ENCODE measurements at regions not wholly inside any gene's neighbourhood (a gene's known extent, or its start where the extent isn't known, plus 50 kb on each side); places are given as distances from the start of the nearest gene placed in this dataset.

- ChIA-PET SMC1A (ENCODE audit: uncharacterized antibody, unreplicated experiment) (no interaction called here), RAD21 (ENCODE audit: unreplicated experiment) (no interaction called here), CTCF (no interaction called here), POLR2A (no interaction called here)
- Histone ChIP-seq H3K9me3 (replicated peaks; ENCODE audit: control insufficient read depth, insufficient read depth, low read length) (no peaks in the 10 kb centered on the region), H4K20me1 (ENCODE audit: control insufficient read depth, insufficient read depth) (no peaks in the 10 kb centered on the region), H3K4me2 (ENCODE audit: control insufficient read depth, insufficient read depth) (no peak overlapping the region), H3K9ac (ENCODE audit: control insufficient read depth, insufficient read depth, low read length) (no peak overlapping the region), H3K27ac (ENCODE audit: control insufficient read depth, insufficient read depth) (no peak overlapping the region), H3K4me3 (no peak overlapping the region), H2AFZ (ENCODE audit: control insufficient read depth, low read depth, low read length) (no peak overlapping the region), H3K36me3 (ENCODE audit: control insufficient read depth in 2 of 2, insufficient read depth in 2 of 2, low read length in 1 of 2) (no peaks in the 10 kb centered on the region), H3K79me2 (ENCODE audit: control insufficient read depth, insufficient read depth, low read length) (no peaks in the 10 kb centered on the region), H3K27me3 (replicated peaks in 1 of 2; ENCODE audit: control insufficient read depth in 2 of 2, insufficient read depth in 2 of 2, low read length in 1 of 2) (no peaks in the 10 kb centered on the region), H3K4me1 (ENCODE audit: control insufficient read depth, insufficient read depth, low read length) (no peaks in the 10 kb centered on the region)
- in situ Hi-C loops (cut with MboI) = no loop called here
- BruUV-seq (replicated peaks) = no TSS peak
- intact Hi-C loops (cut with micrococcal nuclease; ENCODE audit: unreplicated experiment) = no loop called here
- no peak for FAIRE-seq
- no peak for DNase-seq (ENCODE audit: low read depth, low spot score)
- no peak for ATAC-seq
- TF ChIP-seq PAX8 (IDR thresholded peaks at IDR 0.05) (no peak), MAX (IDR thresholded peaks at IDR 0.05; ENCODE audit: low read depth, low read length) (no peak), RAD21 (IDR thresholded peaks at IDR 0.05; ENCODE audit: insufficient read depth, low read depth, low read length) (no peak), SMARCA5 (IDR thresholded peaks at IDR 0.05) (no peak), TCF7 (IDR thresholded peaks at IDR 0.05; ENCODE audit: borderline replicate concordance) (no peak), RUNX3 (IDR thresholded peaks at IDR 0.05; ENCODE audit: low read length) (no peak), BCL11A (IDR thresholded peaks at IDR 0.05; ENCODE audit: low read depth, low read length) (no peak), YBX1 (IDR thresholded peaks at IDR 0.05) (no peak), ZZZ3 (IDR thresholded peaks at IDR 0.05; ENCODE audit: control insufficient read depth, insufficient read length, low read depth) (no peak), FOXK2 (IDR thresholded peaks at IDR 0.05) (no peak), ELK1 (IDR thresholded peaks at IDR 0.05; ENCODE audit: low read depth, low read length) (no peak), CBFB (IDR thresholded peaks at IDR 0.05; ENCODE audit: low read depth) (no peak), SKIL (IDR thresholded peaks at IDR 0.05; ENCODE audit: low read depth, poor library complexity, severe bottlenecking) (no peak), IRF4 (IDR thresholded peaks at IDR 0.05; ENCODE audit: low read depth, low read length) (no peak), FOS (IDR thresholded peaks at IDR 0.05; ENCODE audit: borderline replicate concordance, extremely low read depth, insufficient read length) (no peak)
- TF ChIP-seq, protein P1, sequence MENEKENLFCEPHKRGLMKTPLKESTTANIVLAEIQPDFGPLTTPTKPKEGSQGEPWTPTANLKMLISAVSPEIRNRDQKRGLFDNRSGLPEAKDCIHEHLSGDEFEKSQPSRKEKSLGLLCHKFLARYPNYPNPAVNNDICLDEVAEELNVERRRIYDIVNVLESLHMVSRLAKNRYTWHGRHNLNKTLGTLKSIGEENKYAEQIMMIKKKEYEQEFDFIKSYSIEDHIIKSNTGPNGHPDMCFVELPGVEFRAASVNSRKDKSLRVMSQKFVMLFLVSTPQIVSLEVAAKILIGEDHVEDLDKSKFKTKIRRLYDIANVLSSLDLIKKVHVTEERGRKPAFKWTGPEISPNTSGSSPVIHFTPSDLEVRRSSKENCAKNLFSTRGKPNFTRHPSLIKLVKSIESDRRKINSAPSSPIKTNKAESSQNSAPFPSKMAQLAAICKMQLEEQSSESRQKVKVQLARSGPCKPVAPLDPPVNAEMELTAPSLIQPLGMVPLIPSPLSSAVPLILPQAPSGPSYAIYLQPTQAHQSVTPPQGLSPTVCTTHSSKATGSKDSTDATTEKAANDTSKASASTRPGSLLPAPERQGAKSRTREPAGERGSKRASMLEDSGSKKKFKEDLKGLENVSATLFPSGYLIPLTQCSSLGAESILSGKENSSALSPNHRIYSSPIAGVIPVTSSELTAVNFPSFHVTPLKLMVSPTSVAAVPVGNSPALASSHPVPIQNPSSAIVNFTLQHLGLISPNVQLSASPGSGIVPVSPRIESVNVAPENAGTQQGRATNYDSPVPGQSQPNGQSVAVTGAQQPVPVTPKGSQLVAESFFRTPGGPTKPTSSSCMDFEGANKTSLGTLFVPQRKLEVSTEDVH (IDR thresholded peaks at IDR 0.05; ENCODE audit: low read depth, partially characterized antibody) = no peak
- TF ChIP-seq, protein P2, sequence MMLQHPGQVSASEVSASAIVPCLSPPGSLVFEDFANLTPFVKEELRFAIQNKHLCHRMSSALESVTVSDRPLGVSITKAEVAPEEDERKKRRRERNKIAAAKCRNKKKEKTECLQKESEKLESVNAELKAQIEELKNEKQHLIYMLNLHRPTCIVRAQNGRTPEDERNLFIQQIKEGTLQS (IDR thresholded peaks at IDR 0.05; ENCODE audit: borderline replicate concordance, extremely low read depth, low read depth, low read length) = no peak
These were observed 757.1 kb upstream of the ADGRL3 start for GRCh38 chr4:60443068-60443467.

All from GM12878 (cell line).